Smooth muscle cell (in vitro differentiated cells): ENCODE measurements at regions not wholly inside any gene's neighbourhood (a gene's known extent, or its start where the extent isn't known, plus 50 kb on each side); places are given as distances from the start of the nearest gene placed in this dataset.

Experiments
- DNase-seq: peaks from one replicate; lab custom pipeline; 2025; ENCODE audit not compliant: unreplicated experiment; lab: John Stamatoyannopoulos, UW
- H2AFZ ChIP-seq: fragments of 200-600 bp; sonication (generic); 2 replicates; pipeline ENCODE4 v1.6.0; 2016; ENCODE audit warnings: antibody characterized with exemption, low read depth, mild to moderate bottlenecking
- H3F3A ChIP-seq: fragments of 200-600 bp; sonication (generic); 2 replicates; pipeline ENCODE4 v1.6.0; 2017; ENCODE audit warnings: antibody characterized with exemption, low read depth
- H3K27ac ChIP-seq: fragments of 200-600 bp; sonication (generic); 2 replicates; pipeline ENCODE4 v1.5.1; 2016; ENCODE audit warnings: low read depth, mild to moderate bottlenecking
- H3K27me3 ChIP-seq: fragments of 200-600 bp; sonication (generic); 2 replicates; pipeline ENCODE4 v1.6.1; 2016; ENCODE audit warnings: low read depth, mild to moderate bottlenecking
- H3K36me3 ChIP-seq: fragments of 200-600 bp; sonication (generic); 2 replicates; pipeline ENCODE4 v1.5.1; 2016; ENCODE audit warnings: low read depth
- H3K4me1 ChIP-seq: fragments of 200-600 bp; sonication (generic); 2 replicates; pipeline ENCODE4 v1.5.1; 2016; ENCODE audit warnings: low read depth
- H3K4me2 ChIP-seq: fragments of 200-600 bp; sonication (generic); 2 replicates; pipeline ENCODE4 v1.6.0; 2016; ENCODE audit warnings: mild to moderate bottlenecking
- H3K4me3 ChIP-seq: fragments of 200-600 bp; sonication (generic); 2 replicates; pipeline ENCODE4 v1.5.1; 2016; ENCODE audit warnings: mild to moderate bottlenecking
- H3K79me2 ChIP-seq: fragments of 200-600 bp; sonication (generic); 2 replicates; pipeline ENCODE4 v1.6.0; 2016; ENCODE audit warnings: low read depth, mild to moderate bottlenecking
- H3K9ac ChIP-seq: fragments of 200-600 bp; sonication (generic); 2 replicates; pipeline ENCODE4 v1.6.0; 2016; ENCODE audit warnings: low read depth
- H3K9me3 ChIP-seq: fragments of 200-600 bp; sonication (generic); replicated peaks from 2 replicates; pipeline ENCODE4 v1.5.1; 2016; ENCODE audit warnings: low read depth
- H4K20me1 ChIP-seq: fragments of 200-600 bp; sonication (generic); 2 replicates; pipeline ENCODE4 v1.6.0; 2016; ENCODE audit warnings: low read depth
- WGBS: methylation state at CpG from one replicate; pipeline ENCODE4 v1.1.7; 2016; ENCODE audit warnings: low lambda C conversion rate; 5-methylcytosine and 5-hydroxymethylcytosine counted together
- TF ChIP-seq, protein P1 (sequence below): fragments of 200-600 bp; sonication (generic); IDR thresholded peaks from 2 replicates; pipeline ENCODE4 v1.5.1; 2017; ENCODE audit warnings: borderline replicate concordance, mild to moderate bottlenecking, antibody characterized with exemption; ENCODE audit not compliant: insufficient read depth, poor library complexity, severe bottlenecking

DNA sequence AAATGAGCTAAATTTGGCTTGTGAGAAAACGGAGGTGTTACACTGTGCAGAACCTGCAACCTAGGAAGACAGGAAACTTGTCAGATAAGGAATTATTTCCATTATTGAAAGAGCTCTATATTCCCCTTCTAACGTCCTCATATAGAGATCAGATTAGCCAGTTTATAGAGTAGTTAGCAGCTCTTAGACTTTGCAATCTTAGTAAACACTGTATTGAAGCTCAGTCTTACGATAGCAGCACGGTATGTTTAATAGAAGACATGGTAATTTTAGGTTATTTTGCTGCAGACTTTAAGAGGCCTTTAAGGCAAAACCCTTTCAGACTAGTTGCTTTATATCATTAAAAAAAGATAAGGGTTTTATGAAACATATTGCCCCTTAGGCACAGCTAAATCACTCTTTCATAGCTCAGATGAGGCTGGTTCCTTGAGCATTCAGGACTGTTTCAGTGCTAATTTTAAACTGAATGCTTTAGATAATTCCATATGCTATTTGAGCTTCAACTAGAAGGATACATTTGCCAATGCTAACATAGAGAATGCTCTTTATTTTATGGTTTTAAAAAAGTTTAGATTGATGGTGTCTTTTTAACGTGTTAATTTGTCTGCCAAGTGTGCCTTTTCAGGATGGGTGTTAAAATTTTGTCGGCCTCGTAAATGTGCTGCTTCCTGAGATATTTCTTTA lies 234.3 kb downstream of the PYDC2 start:
- WGBS = 38% methylated on average over 7 of the region's 7 CpGs
- H3K27ac ChIP-seq = no peak overlapping the region
- H3K79me2 ChIP-seq = no peaks in the 10 kb centered on the region
- H3K4me2 ChIP-seq = peak overlapping the region; percentile 30
- no peaks in the 10 kb centered on the region for H3K36me3 ChIP-seq
- H3K9me3 ChIP-seq = no peaks in the 10 kb centered on the region
- H4K20me1 ChIP-seq = no peaks in the 10 kb centered on the region
- no peak overlapping the region for H3K9ac ChIP-seq
- peak overlapping the region; percentile 79 for H2AFZ ChIP-seq
- no peak overlapping the region for H3K4me3 ChIP-seq
- H3K4me1 ChIP-seq = no peaks in the 10 kb centered on the region
- H3F3A ChIP-seq = no peaks in the 10 kb centered on the region
- DNase-seq = no peak
- no peaks in the 10 kb centered on the region for H3K27me3 ChIP-seq
- TF ChIP-seq, protein P1, sequence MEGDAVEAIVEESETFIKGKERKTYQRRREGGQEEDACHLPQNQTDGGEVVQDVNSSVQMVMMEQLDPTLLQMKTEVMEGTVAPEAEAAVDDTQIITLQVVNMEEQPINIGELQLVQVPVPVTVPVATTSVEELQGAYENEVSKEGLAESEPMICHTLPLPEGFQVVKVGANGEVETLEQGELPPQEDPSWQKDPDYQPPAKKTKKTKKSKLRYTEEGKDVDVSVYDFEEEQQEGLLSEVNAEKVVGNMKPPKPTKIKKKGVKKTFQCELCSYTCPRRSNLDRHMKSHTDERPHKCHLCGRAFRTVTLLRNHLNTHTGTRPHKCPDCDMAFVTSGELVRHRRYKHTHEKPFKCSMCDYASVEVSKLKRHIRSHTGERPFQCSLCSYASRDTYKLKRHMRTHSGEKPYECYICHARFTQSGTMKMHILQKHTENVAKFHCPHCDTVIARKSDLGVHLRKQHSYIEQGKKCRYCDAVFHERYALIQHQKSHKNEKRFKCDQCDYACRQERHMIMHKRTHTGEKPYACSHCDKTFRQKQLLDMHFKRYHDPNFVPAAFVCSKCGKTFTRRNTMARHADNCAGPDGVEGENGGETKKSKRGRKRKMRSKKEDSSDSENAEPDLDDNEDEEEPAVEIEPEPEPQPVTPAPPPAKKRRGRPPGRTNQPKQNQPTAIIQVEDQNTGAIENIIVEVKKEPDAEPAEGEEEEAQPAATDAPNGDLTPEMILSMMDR = no peak

DNA sequence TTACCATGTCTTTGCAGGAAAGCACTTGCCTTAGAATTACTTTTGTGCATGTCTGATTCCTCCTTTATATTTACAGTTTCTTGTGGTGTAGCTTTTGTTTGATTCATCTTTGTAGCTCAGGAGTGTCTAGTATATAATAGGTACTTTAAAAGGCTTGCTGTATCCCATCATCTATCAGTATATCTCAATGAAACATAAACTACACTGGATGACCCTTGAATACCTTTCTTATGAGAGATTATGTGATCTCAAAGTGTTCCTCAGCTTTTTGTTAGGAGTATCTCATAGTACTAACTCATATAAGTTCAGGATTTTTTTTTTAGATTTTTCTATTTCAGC lies 234.8 kb downstream of the PYDC2 start:
- no peak overlapping the region for H3K4me2 ChIP-seq
- H2AFZ ChIP-seq = peak overlapping the region; percentile 79
- TF ChIP-seq, protein P1 = no peak
- no peaks in the 10 kb centered on the region for H3K36me3 ChIP-seq
- H3K4me3 ChIP-seq = no peak overlapping the region
- H3K27me3 ChIP-seq = no peaks in the 10 kb centered on the region
- H4K20me1 ChIP-seq = no peaks in the 10 kb centered on the region
- H3K4me1 ChIP-seq = no peaks in the 10 kb centered on the region
- no peak overlapping the region for H3K27ac ChIP-seq
- DNase-seq = no peak
- H3K9me3 ChIP-seq = no peaks in the 10 kb centered on the region
- no peaks in the 10 kb centered on the region for H3K79me2 ChIP-seq
- no peak overlapping the region for H3K9ac ChIP-seq
- H3F3A ChIP-seq = no peaks in the 10 kb centered on the region

DNA sequence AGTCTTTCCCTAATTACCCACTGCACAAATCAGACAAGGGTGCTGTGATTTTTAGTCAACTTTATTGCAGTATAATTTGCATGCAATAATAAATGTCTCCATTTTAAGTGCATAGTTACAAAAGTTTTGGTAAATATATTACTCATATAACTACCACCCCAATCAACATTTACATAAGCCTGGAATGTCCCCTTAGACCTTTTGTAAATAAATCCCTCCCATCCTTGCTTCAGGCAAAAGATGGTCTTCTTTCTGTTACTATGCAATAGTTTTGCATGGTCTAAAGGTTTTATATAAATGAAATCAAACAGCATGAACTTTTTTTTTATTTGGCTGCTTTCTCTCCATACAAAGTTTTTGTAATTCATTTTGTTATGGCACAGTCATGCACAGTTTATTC lies 235.4 kb downstream of the PYDC2 start:
- DNase-seq = no peak
- Histone ChIP-seq H3K27me3 (no peaks in the 10 kb centered on the region), H3K79me2 (no peaks in the 10 kb centered on the region), H3K36me3 (no peaks in the 10 kb centered on the region), H2AFZ (no peak overlapping the region), H3K9me3 (no peaks in the 10 kb centered on the region), H3K4me3 (no peak overlapping the region), H3K4me1 (no peaks in the 10 kb centered on the region), H3K9ac (no peak overlapping the region), H3K27ac (no peak overlapping the region), H3K4me2 (no peak overlapping the region), H4K20me1 (no peaks in the 10 kb centered on the region), H3F3A (no peaks in the 10 kb centered on the region)
- TF ChIP-seq, protein P1 = no peak

DNA sequence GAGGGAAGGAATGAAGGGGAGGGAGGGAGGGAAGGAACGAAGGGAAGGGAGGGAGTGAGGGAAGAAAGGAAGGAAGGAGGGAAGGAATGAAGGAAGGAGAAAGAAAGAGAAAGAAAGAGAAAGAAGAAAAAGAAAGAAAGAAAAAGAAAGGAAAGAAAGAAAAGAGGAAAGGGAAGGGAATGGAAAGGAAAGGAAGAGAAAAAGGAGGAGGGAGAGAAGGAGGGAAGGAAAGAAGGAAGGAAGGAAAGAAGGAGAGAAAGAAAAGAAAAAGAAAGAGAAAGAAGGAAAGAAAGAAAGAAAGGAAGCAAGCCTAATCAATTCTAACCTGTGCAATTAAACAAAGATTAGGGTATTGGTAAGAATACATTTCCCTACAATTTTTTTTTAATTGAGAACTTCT lies 238.6 kb downstream of the PYDC2 start:
- no peaks in the 10 kb centered on the region for H3K27me3 ChIP-seq
- no peak overlapping the region for H3K27ac ChIP-seq
- H3K4me1 ChIP-seq = no peaks in the 10 kb centered on the region
- no peaks in the 10 kb centered on the region for H3K79me2 ChIP-seq
- TF ChIP-seq, protein P1 = no peak
- DNase-seq = no peak
- H3K9me3 ChIP-seq = no peaks in the 10 kb centered on the region
- no peak overlapping the region for H3K4me3 ChIP-seq
- H4K20me1 ChIP-seq = no peaks in the 10 kb centered on the region
- no peak overlapping the region for H3K4me2 ChIP-seq
- H3K9ac ChIP-seq = no peak overlapping the region
- H3F3A ChIP-seq = no peaks in the 10 kb centered on the region
- H3K36me3 ChIP-seq = no peaks in the 10 kb centered on the region
- no CpG with 5 or more reads among the region's 1 CpG for WGBS
- no peak overlapping the region for H2AFZ ChIP-seq
